ENCODE measurements at regions not wholly inside any gene's neighbourhood (a gene's known extent, or its start where the extent isn't known, plus 50 kb on each side); places are given as distances from the start of the nearest gene placed in this dataset.

- DNase-seq (ENCODE audit: low spot score): no peak
These were observed 164.6 kb upstream of the RALGAPA2 start for GRCh38 chr20:20877079-20877478.

- no peak for DNase-seq (ENCODE audit: low spot score)
These were observed 163.3 kb upstream of the RALGAPA2 start for GRCh38 chr20:20875716-20876115.

- DNase-seq (ENCODE audit: low spot score): no peak
These were observed 160.0 kb upstream of the RALGAPA2 start for GRCh38 chr20:20872428-20872827.

- DNase-seq (ENCODE audit: low spot score): no peak
These were observed 156.8 kb upstream of the RALGAPA2 start for GRCh38 chr20:20869161-20869775.

GRCh38 chr20:20864351-20865096 is 152.1 kb upstream of the RALGAPA2 start:
- peak; percentile 73 for DNase-seq (ENCODE audit: low spot score)

- DNase-seq (ENCODE audit: low spot score): peak; percentile 89
These were observed 147.8 kb upstream of the RALGAPA2 start for GRCh38 chr20:20860078-20860806.

- no peak for DNase-seq (ENCODE audit: low spot score)
These were observed 147.1 kb upstream of the RALGAPA2 start for GRCh38 chr20:20859510-20859909.

GRCh38 chr20:20856956-20857355 is 144.5 kb upstream of the RALGAPA2 start:
- no peak for DNase-seq (ENCODE audit: low spot score)

GRCh38 chr20:20856306-20856705 is 143.9 kb upstream of the RALGAPA2 start:
- no peak for DNase-seq (ENCODE audit: low spot score)

GRCh38 chr20:20851385-20851784 is 138.9 kb upstream of the RALGAPA2 start:
- DNase-seq (ENCODE audit: low spot score): no peak

- no peak for DNase-seq (ENCODE audit: low spot score)
These were observed 138.0 kb upstream of the RALGAPA2 start for GRCh38 chr20:20850407-20850806.

- DNase-seq (ENCODE audit: low spot score): no peak
These were observed 136.7 kb upstream of the RALGAPA2 start for GRCh38 chr20:20849161-20849560.

- no peak for DNase-seq (ENCODE audit: low spot score)
These were observed 135.4 kb upstream of the RALGAPA2 start for GRCh38 chr20:20847814-20848213.

GRCh38 chr20:20843982-20844381 is 131.5 kb upstream of the RALGAPA2 start:
- peak; percentile 75 for DNase-seq (ENCODE audit: low spot score)

GRCh38 chr20:20839771-20840170 is 127.3 kb upstream of the RALGAPA2 start:
- no peak for DNase-seq (ENCODE audit: low spot score)

- DNase-seq (ENCODE audit: low spot score): peak; percentile 73
These were observed 125.2 kb upstream of the RALGAPA2 start for GRCh38 chr20:20837574-20838021.

GRCh38 chr20:20836836-20837235 is 124.4 kb upstream of the RALGAPA2 start:
- no peak for DNase-seq (ENCODE audit: low spot score)

- DNase-seq (ENCODE audit: low spot score): no peak
These were observed 123.5 kb upstream of the RALGAPA2 start for GRCh38 chr20:20835897-20836296.

GRCh38 chr20:20834008-20834407 is 121.6 kb upstream of the RALGAPA2 start:
- no peak for DNase-seq (ENCODE audit: low spot score)

- no peak for DNase-seq (ENCODE audit: low spot score)
These were observed 120.3 kb upstream of the RALGAPA2 start for GRCh38 chr20:20832715-20833114.

GRCh38 chr20:20831794-20832193 is 119.3 kb upstream of the RALGAPA2 start:
- DNase-seq (ENCODE audit: low spot score): no peak

- no peak for DNase-seq (ENCODE audit: low spot score)
These were observed 117.2 kb upstream of the RALGAPA2 start for GRCh38 chr20:20829681-20830080.

- no peak for DNase-seq (ENCODE audit: low spot score)
These were observed 115.7 kb upstream of the RALGAPA2 start for GRCh38 chr20:20827992-20828597.
